RWPE2 (cell line): ENCODE measurements at regions not wholly inside any gene's neighbourhood (a gene's known extent, or its start where the extent isn't known, plus 50 kb on each side); places are given as distances from the start of the nearest gene placed in this dataset.
A peak's percentile ranks its signal among the peaks of the same experiment; 100 is the strongest.

ENCODE experiments used
- ATAC-seq: fragments of 200-7000 bp; cut with Tn5 transposase; 3 replicates; pipeline ENCODE4 v1.9.1; 2021; ENCODE audit warnings: low read depth
- DNase-seq: peaks from one replicate; pipeline ENCODE4 v3.0.0-alpha.2; 2020; ENCODE audit warnings: low spot score
- H3K27ac ChIP-seq: fragments of 450-650 bp; 2 replicates; pipeline ENCODE4 v1.5.1; 2017; ENCODE audit warnings: mild to moderate bottlenecking; ENCODE audit not compliant: poor library complexity, severe bottlenecking
- H3K27me3 ChIP-seq: fragments of 250-450 bp; sonication (Bioruptor Pico); 2 replicates; pipeline ENCODE4 v1.5.1; 2021; ENCODE audit warnings: mild to moderate bottlenecking, moderate library complexity; ENCODE audit not compliant: insufficient read depth, poor library complexity, severe bottlenecking
- H3K36me3 ChIP-seq: fragments of 250-450 bp; sonication (Bioruptor Pico); 2 replicates; pipeline ENCODE4 v1.5.1; 2020; ENCODE audit warnings: low read depth, mild to moderate bottlenecking, moderate library complexity
- H3K4me1 ChIP-seq: fragments of 250-450 bp; sonication (Bioruptor Pico); 2 replicates; pipeline ENCODE4 v1.5.1; 2021; ENCODE audit warnings: mild to moderate bottlenecking, moderate library complexity; ENCODE audit not compliant: insufficient read depth, poor library complexity, severe bottlenecking
- H3K4me3 ChIP-seq: fragments of 250-450 bp; sonication (Bioruptor Pico); 2 replicates; pipeline ENCODE4 v1.5.1; 2021; ENCODE audit warnings: mild to moderate bottlenecking, moderate library complexity; ENCODE audit not compliant: severe bottlenecking
- H3K9me3 ChIP-seq: fragments of 250-450 bp; sonication (Bioruptor Pico); 2 replicates; pipeline ENCODE4 v1.5.1; 2021; ENCODE audit warnings: mild to moderate bottlenecking, moderate library complexity; ENCODE audit not compliant: severe bottlenecking
- TF ChIP-seq, protein P1 (sequence below): fragments of 450-650 bp; IDR thresholded peaks from one replicate; pipeline ENCODE4 v1.5.1; 2017; ENCODE audit warnings: mild to moderate bottlenecking, moderate library complexity; ENCODE audit not compliant: poor library complexity, severe bottlenecking

DNA sequence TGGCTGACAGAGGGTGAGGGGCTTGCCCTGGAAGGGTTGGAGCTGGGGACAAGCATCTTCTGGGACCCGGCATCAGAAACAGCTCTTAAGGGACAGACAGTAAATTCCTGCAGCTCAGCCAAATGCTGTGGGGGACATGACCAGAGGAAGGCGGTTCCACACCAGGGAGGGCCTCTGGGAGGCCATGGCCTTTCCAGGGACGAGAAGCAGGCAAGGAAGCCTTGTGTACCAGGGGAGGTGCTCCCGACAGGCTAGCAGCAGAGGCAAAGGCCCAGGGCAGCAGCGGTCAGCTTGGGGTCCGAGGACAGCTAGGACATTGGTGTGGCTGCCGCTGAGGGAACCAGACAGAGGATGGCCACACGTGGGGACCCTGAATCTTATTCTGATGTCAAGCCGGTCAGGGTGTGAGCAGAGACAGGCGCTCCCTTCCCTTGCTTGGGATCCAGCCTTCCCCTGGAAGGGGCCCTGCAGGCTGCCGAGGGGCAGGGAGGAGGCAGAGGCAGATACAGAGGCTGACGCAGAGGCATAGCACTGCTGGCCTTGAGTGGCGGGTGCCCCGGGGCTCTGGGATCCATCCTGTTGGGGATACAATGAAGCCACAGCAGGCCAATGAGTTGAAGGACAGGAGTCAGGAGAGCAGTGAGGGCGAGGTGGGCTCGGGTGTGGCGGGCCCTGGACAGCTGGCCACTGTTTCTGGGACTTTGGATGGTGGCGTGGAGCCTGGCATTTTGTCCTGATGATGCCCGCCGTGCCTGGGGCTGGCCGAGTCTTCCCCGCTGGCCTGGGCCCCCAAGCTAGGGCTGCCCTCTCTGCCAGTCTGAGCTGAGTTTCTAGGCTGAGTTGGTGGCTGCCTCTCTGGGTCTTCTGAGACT lies 64.1 kb upstream of the GPC1 start:
- Histone ChIP-seq H3K4me1 (peaks cover 33% of the 10 kb centered on the region), H3K27me3 (no peaks in the 10 kb centered on the region), H3K27ac (peak overlapping the region; percentile 81), H3K4me3 (no peak overlapping the region), H3K9me3 (no peaks in the 10 kb centered on the region), H3K36me3 (no peaks in the 10 kb centered on the region)
- TF ChIP-seq, protein P1, sequence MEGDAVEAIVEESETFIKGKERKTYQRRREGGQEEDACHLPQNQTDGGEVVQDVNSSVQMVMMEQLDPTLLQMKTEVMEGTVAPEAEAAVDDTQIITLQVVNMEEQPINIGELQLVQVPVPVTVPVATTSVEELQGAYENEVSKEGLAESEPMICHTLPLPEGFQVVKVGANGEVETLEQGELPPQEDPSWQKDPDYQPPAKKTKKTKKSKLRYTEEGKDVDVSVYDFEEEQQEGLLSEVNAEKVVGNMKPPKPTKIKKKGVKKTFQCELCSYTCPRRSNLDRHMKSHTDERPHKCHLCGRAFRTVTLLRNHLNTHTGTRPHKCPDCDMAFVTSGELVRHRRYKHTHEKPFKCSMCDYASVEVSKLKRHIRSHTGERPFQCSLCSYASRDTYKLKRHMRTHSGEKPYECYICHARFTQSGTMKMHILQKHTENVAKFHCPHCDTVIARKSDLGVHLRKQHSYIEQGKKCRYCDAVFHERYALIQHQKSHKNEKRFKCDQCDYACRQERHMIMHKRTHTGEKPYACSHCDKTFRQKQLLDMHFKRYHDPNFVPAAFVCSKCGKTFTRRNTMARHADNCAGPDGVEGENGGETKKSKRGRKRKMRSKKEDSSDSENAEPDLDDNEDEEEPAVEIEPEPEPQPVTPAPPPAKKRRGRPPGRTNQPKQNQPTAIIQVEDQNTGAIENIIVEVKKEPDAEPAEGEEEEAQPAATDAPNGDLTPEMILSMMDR: no peak
- DNase-seq (no peak), ATAC-seq (no peak)

DNA sequence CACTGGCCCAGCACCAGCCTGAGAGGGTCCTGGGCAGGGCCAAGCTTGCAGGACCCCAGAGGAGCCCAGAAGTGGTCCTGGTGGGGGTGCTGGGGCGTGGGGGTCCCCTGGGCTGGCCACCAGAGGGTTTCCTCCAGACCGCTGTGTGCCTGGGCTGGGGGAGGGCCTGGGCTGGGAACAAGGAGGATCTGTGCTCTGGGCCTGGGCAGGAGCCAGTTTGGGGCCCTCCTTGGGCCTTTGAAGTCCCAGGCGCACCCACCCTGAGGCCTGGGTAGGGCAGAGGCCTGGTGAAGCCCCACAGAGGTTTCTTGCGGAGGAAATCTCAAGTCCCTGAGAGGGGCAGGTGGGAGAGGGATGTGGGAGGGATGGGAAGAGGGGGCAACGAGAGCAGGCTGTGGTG lies 63.4 kb upstream of the GPC1 start:
- DNase-seq: no peak
- Histone ChIP-seq H3K36me3 (no peaks in the 10 kb centered on the region), H3K4me1 (peaks cover 33% of the 10 kb centered on the region), H3K4me3 (no peak overlapping the region), H3K9me3 (no peaks in the 10 kb centered on the region), H3K27ac (no peak overlapping the region), H3K27me3 (no peaks in the 10 kb centered on the region)
- TF ChIP-seq, protein P1: no peak
- no peak for ATAC-seq

DNA sequence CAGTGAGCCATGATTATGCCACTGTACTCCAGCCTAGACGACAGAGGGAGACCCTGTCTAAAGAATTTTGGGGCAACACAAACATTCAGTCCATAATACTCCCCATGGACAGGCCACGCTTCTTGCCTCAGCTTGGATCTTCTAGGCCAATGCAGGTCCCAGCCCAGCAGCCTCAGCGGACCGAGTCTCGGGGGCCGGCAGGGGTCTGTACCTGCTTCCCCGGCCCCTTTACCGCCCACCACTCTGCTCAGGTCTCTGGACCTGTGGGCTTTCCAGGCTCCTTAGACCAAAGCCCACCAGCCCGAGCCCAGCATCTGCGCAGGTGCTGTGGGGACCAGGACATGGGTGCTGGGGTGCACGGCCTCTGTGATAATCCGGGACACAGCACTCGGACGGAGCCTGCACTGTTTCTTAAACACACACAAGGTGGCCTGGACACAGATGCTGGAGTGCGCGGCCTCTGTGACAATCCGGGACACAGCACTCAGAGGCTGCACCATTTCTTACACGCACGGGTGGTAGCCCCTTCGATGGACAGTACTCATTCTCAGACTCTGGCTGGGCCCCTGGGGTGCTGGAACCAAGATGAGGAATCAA lies 62.1 kb upstream of the GPC1 start:
- TF ChIP-seq, protein P1: no peak
- Histone ChIP-seq H3K4me1 (peaks cover 33% of the 10 kb centered on the region), H3K27ac (peak overlapping the region; percentile 22), H3K27me3 (no peaks in the 10 kb centered on the region), H3K36me3 (no peaks in the 10 kb centered on the region), H3K4me3 (no peak overlapping the region), H3K9me3 (no peaks in the 10 kb centered on the region)
- DNase-seq: no peak
- no peak for ATAC-seq

DNA sequence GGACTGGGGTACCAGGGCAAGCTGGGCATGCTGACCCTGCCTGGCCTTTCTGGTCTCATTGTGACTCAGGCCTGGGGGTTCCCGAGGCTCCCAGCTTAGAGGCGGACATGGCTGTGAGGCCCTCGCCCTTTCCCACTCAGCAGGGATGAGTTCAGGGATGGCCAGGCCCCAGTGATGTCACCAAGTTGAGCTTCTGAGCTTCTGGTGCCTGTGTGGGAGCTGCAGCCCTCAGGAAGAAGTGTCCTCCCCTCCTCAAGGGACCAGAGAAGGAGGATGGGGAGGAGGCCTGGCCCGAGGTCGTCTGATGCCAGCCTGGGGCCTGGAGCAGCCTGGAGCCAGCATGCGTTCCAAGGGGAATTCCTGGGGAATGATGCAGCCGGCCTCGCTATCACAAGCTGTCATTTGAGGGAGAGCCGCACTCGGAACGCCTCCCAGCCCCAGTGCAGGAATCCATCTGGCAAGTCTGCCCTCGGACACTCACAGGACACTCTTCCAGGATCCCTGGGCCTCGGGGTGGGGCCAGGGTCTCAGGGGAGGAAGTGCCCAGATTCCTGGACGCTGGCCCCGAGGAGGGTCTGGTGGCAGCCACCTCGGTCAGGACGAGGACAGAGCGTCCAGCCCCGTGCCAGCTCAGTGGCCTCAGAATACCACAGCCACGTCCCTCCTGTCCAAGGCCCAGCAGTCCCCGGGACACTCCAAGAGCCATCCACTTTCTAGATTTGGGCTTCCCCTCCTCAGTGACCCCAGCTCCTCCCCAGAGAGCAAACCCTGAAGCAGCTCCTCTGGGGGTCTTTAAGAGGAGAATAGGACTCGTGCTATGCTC lies 61.2 kb upstream of the GPC1 start:
- TF ChIP-seq, protein P1: no peak
- Histone ChIP-seq H3K36me3 (no peaks in the 10 kb centered on the region), H3K4me1 (peaks cover 26% of the 10 kb centered on the region), H3K27me3 (no peaks in the 10 kb centered on the region), H3K27ac (peak overlapping the region; percentile 22), H3K9me3 (no peaks in the 10 kb centered on the region), H3K4me3 (no peak overlapping the region)
- ATAC-seq: peak; percentile 59
- DNase-seq: no peak
